Embryonic facial prominence (tissue), 1 donor: ENCODE measurements at regions not wholly inside any gene's neighbourhood (a gene's known extent, or its start where the extent isn't known, plus 50 kb on each side); places are given as distances from the start of the nearest gene placed in this dataset.

Experiments
- DNase-seq: peaks from one replicate; pipeline ENCODE4 v3.0.0-alpha.2; 2016; ENCODE audit errors: extremely low spot score

- DNase-seq, result no peak
Measured at GRCh38 chr3:34183114-34183513, 384.7 kb downstream of the PDCD6IP start.

- no peak for DNase-seq
Measured at GRCh38 chr3:34183611-34184340, 385.3 kb downstream of the PDCD6IP start.

- DNase-seq, result no peak
Measured at GRCh38 chr3:34185301-34185700, 386.9 kb downstream of the PDCD6IP start.

- no peak for DNase-seq
Measured at GRCh38 chr3:34189133-34189532, 390.7 kb downstream of the PDCD6IP start.

- DNase-seq, result no peak
Measured at GRCh38 chr3:34196914-34197313, 398.5 kb downstream of the PDCD6IP start.

- no peak for DNase-seq
Measured at GRCh38 chr3:34198309-34198708, 399.9 kb downstream of the PDCD6IP start.

- no peak for DNase-seq
Measured at GRCh38 chr3:34200576-34200975, 402.1 kb downstream of the PDCD6IP start.

- no peak for DNase-seq
Measured at GRCh38 chr3:34202975-34203374, 404.5 kb downstream of the PDCD6IP start.

- no peak for DNase-seq
Measured at GRCh38 chr3:34203386-34203785, 405.0 kb downstream of the PDCD6IP start.

GRCh38 chr3:34207002-34207401 lies 408.6 kb downstream of the PDCD6IP start:
- DNase-seq, result no peak

GRCh38 chr3:34207806-34208205 lies 409.4 kb downstream of the PDCD6IP start:
- DNase-seq, result no peak

GRCh38 chr3:34212175-34212574 lies 413.7 kb downstream of the PDCD6IP start:
- no peak for DNase-seq

- no peak for DNase-seq
Measured at GRCh38 chr3:34212656-34213055, 414.2 kb downstream of the PDCD6IP start.

GRCh38 chr3:34213478-34213877 lies 415.0 kb downstream of the PDCD6IP start:
- no peak for DNase-seq

GRCh38 chr3:34216711-34217335 lies 418.4 kb downstream of the PDCD6IP start:
- DNase-seq, result no peak

GRCh38 chr3:34218706-34219385 lies 420.4 kb downstream of the PDCD6IP start:
- no peak for DNase-seq

- DNase-seq, result no peak
Measured at GRCh38 chr3:34219556-34219955, 421.1 kb downstream of the PDCD6IP start.

GRCh38 chr3:34225821-34226366 lies 427.5 kb downstream of the PDCD6IP start:
- no peak for DNase-seq

- DNase-seq, result no peak
Measured at GRCh38 chr3:34229876-34230275, 431.4 kb downstream of the PDCD6IP start.

- DNase-seq, result no peak
Measured at GRCh38 chr3:34235096-34235495, 436.7 kb downstream of the PDCD6IP start.

- DNase-seq, result no peak
Measured at GRCh38 chr3:34237946-34238345, 439.5 kb downstream of the PDCD6IP start.

GRCh38 chr3:34238407-34238806 lies 440.0 kb downstream of the PDCD6IP start:
- no peak for DNase-seq

GRCh38 chr3:34239287-34239686 lies 440.9 kb downstream of the PDCD6IP start:
- DNase-seq, result no peak
